GM12864 (cell line): ENCODE measurements at regions not wholly inside any gene's neighbourhood (a gene's known extent, or its start where the extent isn't known, plus 50 kb on each side); places are given as distances from the start of the nearest gene placed in this dataset.

Experiments
- DNase-seq: peaks from one replicate; pipeline ENCODE4 v3.0.0-alpha.2; 2011; ENCODE audit warnings: low read depth
- H3K4me3 ChIP-seq: 2 replicates; pipeline ENCODE4 v1.5.1; 2011; ENCODE audit warnings: mild to moderate bottlenecking, low read depth, low read length, control low read depth
- CTCF ChIP-seq: IDR thresholded peaks from 2 replicates; pipeline ENCODE4 v1.5.1; 2011; ENCODE audit warnings: low read depth, mild to moderate bottlenecking, moderate library complexity, low read length, control low read depth, inconsistent platforms; ENCODE audit errors: missing control alignments

- DNase-seq = no peak
- no peak overlapping the region for H3K4me3 ChIP-seq
- TF ChIP-seq CTCF = no peak
Measured at GRCh38 chr5:74074111-74074510, 448.1 kb downstream of the ARHGEF28 start.

GRCh38 chr5:74073257-74073656 lies 447.3 kb downstream of the ARHGEF28 start:
- no peak for TF ChIP-seq CTCF
- no peak for DNase-seq
- H3K4me3 ChIP-seq = no peak overlapping the region

- no peak for TF ChIP-seq CTCF
- no peak overlapping the region for H3K4me3 ChIP-seq
- DNase-seq = no peak
Measured at GRCh38 chr5:74072646-74073045, 446.6 kb downstream of the ARHGEF28 start.

GRCh38 chr5:74070766-74071165 lies 444.8 kb downstream of the ARHGEF28 start:
- no peak for TF ChIP-seq CTCF
- no peak for DNase-seq
- no peak overlapping the region for H3K4me3 ChIP-seq

- no peak for DNase-seq
- no peak overlapping the region for H3K4me3 ChIP-seq
- no peak for TF ChIP-seq CTCF
Measured at GRCh38 chr5:74069741-74070140, 443.7 kb downstream of the ARHGEF28 start.

- DNase-seq = no peak
- H3K4me3 ChIP-seq = no peak overlapping the region
- TF ChIP-seq CTCF = no peak
Measured at GRCh38 chr5:74067748-74068541, 441.9 kb downstream of the ARHGEF28 start.

- DNase-seq = no peak
- no peak for TF ChIP-seq CTCF
- no peak overlapping the region for H3K4me3 ChIP-seq
Measured at GRCh38 chr5:74064911-74065310, 438.9 kb downstream of the ARHGEF28 start.
